SK-N-MC (cell line): ENCODE measurements at regions not wholly inside any gene's neighbourhood (a gene's known extent, or its start where the extent isn't known, plus 50 kb on each side); places are given as distances from the start of the nearest gene placed in this dataset.

Experiments used
- DNase-seq: peaks from one replicate; pipeline ENCODE4 v3.0.0-alpha.2; 2011; ENCODE audit warnings: low read depth, low spot score
- H3K27ac ChIP-seq: fragments of 200-600 bp; sonication (generic); 2 replicates; pipeline ENCODE4 v1.5.1; 2016; ENCODE audit warnings: mixed run types
- H3K36me3 ChIP-seq: fragments of 200-600 bp; sonication (generic); 2 replicates; pipeline ENCODE4 v1.6.1; 2017; ENCODE audit warnings: antibody characterized with exemption, low read length, mixed read lengths; ENCODE audit not compliant: insufficient read depth
- H3K4me3 ChIP-seq: fragments of 200-600 bp; sonication (generic); 2 replicates; pipeline ENCODE4 v1.5.1; 2016
- H3K9ac ChIP-seq: fragments of 200-600 bp; sonication (generic); 2 replicates; pipeline ENCODE4 v1.8.0; 2017; ENCODE audit warnings: mixed run types, mixed read lengths; ENCODE audit not compliant: insufficient read length
- H3K9me3 ChIP-seq: fragments of 200-600 bp; sonication (generic); 2 replicates; pipeline ENCODE4 v1.6.1; 2017; ENCODE audit warnings: low read depth, mild to moderate bottlenecking, antibody characterized with exemption, low read length, moderate library complexity, mixed read lengths
- EZH2 ChIP-seq: fragments of 200-600 bp; sonication (generic); IDR thresholded peaks from one replicate; pipeline ENCODE4 v1.6.1; 2017; ENCODE audit warnings: antibody characterized with exemption
- FOXP2 ChIP-seq: optimal IDR thresholded peaks from 2 replicates; pipeline ENCODE3; 2011; ENCODE audit warnings: mild to moderate bottlenecking, moderate library complexity; ENCODE audit not compliant: insufficient read depth; ENCODE audit errors: extremely low read length, control extremely low read depth
- POLR2AphosphoS5 ChIP-seq: IDR thresholded peaks from 2 replicates; pipeline ENCODE4 v1.6.1; 2012; ENCODE audit warnings: mild to moderate bottlenecking, low read depth, low read length, borderline replicate concordance

GRCh38 chr4:33062155-33062806 is 2342.1 kb downstream of the PCDH7 start:
- no peak for TF ChIP-seq POLR2AphosphoS5
- TF ChIP-seq EZH2 = no peak
- TF ChIP-seq FOXP2 = no peak
- no peak overlapping the region for H3K9ac ChIP-seq
- H3K36me3 ChIP-seq = no peaks in the 10 kb centered on the region
- H3K27ac ChIP-seq = no peak overlapping the region
- no peak overlapping the region for H3K4me3 ChIP-seq
- no peaks in the 10 kb centered on the region for H3K9me3 ChIP-seq
- DNase-seq = no peak

- DNase-seq = no peak
- TF ChIP-seq FOXP2 (no peak), EZH2 (no peak), POLR2AphosphoS5 (no peak)
- H3K27ac ChIP-seq = no peak overlapping the region
Measured at GRCh38 chr4:33063241-33063640, 2343.1 kb downstream of the PCDH7 start.

GRCh38 chr4:33064238-33064637 is 2344.1 kb downstream of the PCDH7 start:
- H3K9ac ChIP-seq = no peak overlapping the region
- TF ChIP-seq EZH2 = no peak
- TF ChIP-seq FOXP2 = no peak
- TF ChIP-seq POLR2AphosphoS5 = no peak
- H3K36me3 ChIP-seq = no peaks in the 10 kb centered on the region
- H3K27ac ChIP-seq = no peak overlapping the region
- H3K9me3 ChIP-seq = no peaks in the 10 kb centered on the region
- no peak for DNase-seq
- H3K4me3 ChIP-seq = no peak overlapping the region

More at GRCh38 chr4:33063241-33063640, 2343.1 kb downstream of the PCDH7 start:
- Histone ChIP-seq H3K9me3 (no peaks in the 10 kb centered on the region), H3K9ac (no peak overlapping the region), H3K4me3 (no peak overlapping the region), H3K36me3 (no peaks in the 10 kb centered on the region)

DNA sequence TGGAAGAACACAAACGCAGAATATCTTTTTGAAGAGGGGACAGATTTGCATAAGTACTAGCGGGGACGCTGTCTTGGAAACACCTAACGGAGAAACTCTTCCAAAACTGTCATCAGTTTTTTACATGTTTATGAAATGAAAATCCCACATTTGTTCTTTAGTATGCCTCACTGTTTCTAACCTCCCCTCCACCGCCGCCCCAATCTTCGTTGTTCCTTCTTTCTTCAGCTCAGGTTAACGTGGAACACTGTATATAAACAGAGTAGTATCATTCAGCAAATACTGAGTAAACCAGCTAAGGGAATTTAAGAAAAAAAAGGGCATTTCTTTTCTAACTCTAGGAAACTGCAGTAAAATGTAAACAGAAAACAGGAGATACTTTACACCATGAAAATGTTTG is 2345.6 kb downstream of the PCDH7 start:
- TF ChIP-seq POLR2AphosphoS5 = no peak
- TF ChIP-seq FOXP2 = no peak
- TF ChIP-seq EZH2 = no peak
- no peak for DNase-seq
- Histone ChIP-seq H3K36me3 (no peaks in the 10 kb centered on the region), H3K9me3 (no peaks in the 10 kb centered on the region), H3K4me3 (no peak overlapping the region), H3K9ac (no peak overlapping the region), H3K27ac (no peak overlapping the region)

- no peaks in the 10 kb centered on the region for H3K9me3 ChIP-seq
- no peaks in the 10 kb centered on the region for H3K36me3 ChIP-seq
- no peak overlapping the region for H3K27ac ChIP-seq
- DNase-seq = no peak
- TF ChIP-seq EZH2 (no peak), POLR2AphosphoS5 (no peak), FOXP2 (no peak)
- H3K4me3 ChIP-seq = no peak overlapping the region
- no peak overlapping the region for H3K9ac ChIP-seq
Measured at GRCh38 chr4:33067221-33067620, 2347.1 kb downstream of the PCDH7 start.

- Histone ChIP-seq H3K27ac (no peak overlapping the region), H3K9me3 (no peaks in the 10 kb centered on the region), H3K9ac (no peak overlapping the region), H3K36me3 (no peaks in the 10 kb centered on the region), H3K4me3 (no peak overlapping the region)
- no peak for TF ChIP-seq FOXP2
- no peak for DNase-seq
Measured at GRCh38 chr4:33068539-33068938, 2348.4 kb downstream of the PCDH7 start.

DNA sequence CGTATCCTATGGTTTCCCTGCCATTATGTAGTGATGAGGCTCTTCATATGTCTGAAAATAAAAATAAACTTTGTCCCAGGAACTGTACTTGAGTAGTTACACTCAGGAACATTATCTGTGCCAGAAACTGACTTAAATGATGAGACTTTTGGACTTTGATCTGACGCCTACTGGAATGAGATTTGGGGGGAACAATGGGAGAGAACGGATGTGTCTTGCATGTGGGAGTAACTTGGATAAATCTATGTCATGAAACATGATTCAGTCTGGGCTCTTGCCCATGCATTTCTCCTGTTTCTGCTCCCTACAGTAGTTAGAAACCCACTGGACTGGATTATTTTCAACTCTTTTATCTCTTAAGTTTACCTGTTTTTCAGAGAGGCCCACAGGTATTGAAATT is 2351.4 kb downstream of the PCDH7 start:
- no peak overlapping the region for H3K9ac ChIP-seq
- no peak for DNase-seq
- no peaks in the 10 kb centered on the region for H3K9me3 ChIP-seq
- TF ChIP-seq FOXP2 = no peak
- TF ChIP-seq EZH2 = no peak
- TF ChIP-seq POLR2AphosphoS5 = no peak
- no peak overlapping the region for H3K27ac ChIP-seq
- H3K4me3 ChIP-seq = no peak overlapping the region
- no peaks in the 10 kb centered on the region for H3K36me3 ChIP-seq

GRCh38 chr4:33072298-33073089 is 2352.3 kb downstream of the PCDH7 start:
- H3K27ac ChIP-seq = no peak overlapping the region
- H3K9ac ChIP-seq = no peak overlapping the region
- H3K36me3 ChIP-seq = no peaks in the 10 kb centered on the region
- no peaks in the 10 kb centered on the region for H3K9me3 ChIP-seq
- no peak overlapping the region for H3K4me3 ChIP-seq
- DNase-seq = no peak
- TF ChIP-seq EZH2 (no peak), FOXP2 (no peak), POLR2AphosphoS5 (no peak)

DNA sequence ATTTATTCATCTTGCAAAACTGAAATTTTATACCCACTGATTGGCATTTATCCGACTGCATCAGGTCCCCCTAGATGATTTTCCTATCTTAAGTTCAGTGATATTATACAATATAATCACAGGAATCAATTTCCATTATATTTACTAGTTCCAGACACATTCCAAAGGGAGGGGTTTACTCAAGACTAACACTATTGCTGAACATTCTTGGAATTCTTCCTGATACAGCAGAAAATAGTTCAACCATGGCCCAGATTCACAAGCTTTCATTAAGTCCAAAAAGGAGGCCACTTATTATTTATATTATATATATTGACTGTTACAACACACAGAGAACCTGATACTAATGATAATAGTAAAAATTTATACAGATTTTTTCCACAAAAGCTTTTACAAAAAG is 2353.6 kb downstream of the PCDH7 start:
- Histone ChIP-seq H3K9me3 (no peaks in the 10 kb centered on the region), H3K4me3 (no peak overlapping the region), H3K36me3 (no peaks in the 10 kb centered on the region), H3K27ac (no peak overlapping the region), H3K9ac (no peak overlapping the region)
- TF ChIP-seq EZH2 (no peak), FOXP2 (no peak), POLR2AphosphoS5 (no peak)
- no peak for DNase-seq
